ENCODE measurements at regions not wholly inside any gene's neighbourhood (a gene's known extent, or its start where the extent isn't known, plus 50 kb on each side); places are given as distances from the start of the nearest gene placed in this dataset.

DNA sequence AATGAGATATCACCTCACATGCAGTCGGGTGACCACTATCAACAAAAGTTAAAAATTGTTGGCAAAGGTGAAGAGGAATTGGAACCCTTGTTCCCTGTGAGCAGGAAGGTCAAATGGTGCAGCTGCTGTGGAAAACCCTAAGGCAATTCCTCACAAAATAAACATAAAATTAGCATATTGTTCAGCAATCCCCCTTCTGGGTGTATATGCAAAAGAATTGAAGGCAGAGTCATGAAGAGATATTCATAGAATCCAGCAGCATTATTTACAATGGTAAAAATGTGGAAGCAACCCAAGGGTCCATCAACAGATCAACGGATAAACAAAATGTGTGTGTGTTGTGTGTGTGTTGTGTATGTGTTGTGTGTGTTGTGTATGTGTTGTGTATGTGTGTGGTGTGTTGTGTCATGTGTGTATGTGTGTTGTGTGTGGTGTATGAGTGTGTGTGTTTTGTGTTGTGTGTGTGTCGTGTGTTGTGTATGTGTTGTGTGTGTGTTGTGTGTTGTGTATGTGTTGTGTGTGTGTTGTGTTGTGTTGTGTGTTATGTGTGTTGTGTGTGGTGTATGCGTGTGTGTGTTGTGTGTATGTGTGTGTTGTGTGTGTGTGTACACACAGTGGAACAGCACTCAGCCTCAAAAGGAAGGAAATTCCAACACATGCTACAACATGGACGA lies 245.1 kb downstream of the ERMARD start:
- TF ChIP-seq, protein P1, sequence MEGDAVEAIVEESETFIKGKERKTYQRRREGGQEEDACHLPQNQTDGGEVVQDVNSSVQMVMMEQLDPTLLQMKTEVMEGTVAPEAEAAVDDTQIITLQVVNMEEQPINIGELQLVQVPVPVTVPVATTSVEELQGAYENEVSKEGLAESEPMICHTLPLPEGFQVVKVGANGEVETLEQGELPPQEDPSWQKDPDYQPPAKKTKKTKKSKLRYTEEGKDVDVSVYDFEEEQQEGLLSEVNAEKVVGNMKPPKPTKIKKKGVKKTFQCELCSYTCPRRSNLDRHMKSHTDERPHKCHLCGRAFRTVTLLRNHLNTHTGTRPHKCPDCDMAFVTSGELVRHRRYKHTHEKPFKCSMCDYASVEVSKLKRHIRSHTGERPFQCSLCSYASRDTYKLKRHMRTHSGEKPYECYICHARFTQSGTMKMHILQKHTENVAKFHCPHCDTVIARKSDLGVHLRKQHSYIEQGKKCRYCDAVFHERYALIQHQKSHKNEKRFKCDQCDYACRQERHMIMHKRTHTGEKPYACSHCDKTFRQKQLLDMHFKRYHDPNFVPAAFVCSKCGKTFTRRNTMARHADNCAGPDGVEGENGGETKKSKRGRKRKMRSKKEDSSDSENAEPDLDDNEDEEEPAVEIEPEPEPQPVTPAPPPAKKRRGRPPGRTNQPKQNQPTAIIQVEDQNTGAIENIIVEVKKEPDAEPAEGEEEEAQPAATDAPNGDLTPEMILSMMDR (conservative IDR thresholded peaks at IDR 0.05) = no peak
- no peak for TF ChIP-seq ZFX (IDR thresholded peaks at IDR 0.05)
- no peak overlapping the region for H3K27ac ChIP-seq

DNA sequence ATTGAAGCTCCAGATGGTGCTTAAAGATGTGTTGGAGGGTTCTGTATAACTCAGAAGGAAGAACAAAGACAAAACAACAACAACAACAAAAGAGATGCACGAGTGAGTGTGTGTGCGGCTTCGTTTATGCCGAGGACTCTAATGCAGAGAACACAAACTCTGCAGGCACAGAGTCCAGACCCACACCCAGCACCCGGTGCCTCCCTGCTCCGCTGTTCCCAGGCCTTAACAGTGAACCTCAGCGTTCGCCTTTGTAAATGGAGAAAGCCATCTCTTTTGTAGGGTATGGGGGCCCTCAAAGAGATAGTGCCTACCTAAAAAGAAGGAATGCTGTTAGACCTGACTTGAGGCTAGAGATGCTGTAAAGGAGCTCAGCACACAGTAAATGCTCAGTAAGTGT lies 243.3 kb downstream of the ERMARD start:
- no peak for TF ChIP-seq ZFX (IDR thresholded peaks at IDR 0.05)
- TF ChIP-seq, protein P1 (conservative IDR thresholded peaks at IDR 0.05) = no peak

DNA sequence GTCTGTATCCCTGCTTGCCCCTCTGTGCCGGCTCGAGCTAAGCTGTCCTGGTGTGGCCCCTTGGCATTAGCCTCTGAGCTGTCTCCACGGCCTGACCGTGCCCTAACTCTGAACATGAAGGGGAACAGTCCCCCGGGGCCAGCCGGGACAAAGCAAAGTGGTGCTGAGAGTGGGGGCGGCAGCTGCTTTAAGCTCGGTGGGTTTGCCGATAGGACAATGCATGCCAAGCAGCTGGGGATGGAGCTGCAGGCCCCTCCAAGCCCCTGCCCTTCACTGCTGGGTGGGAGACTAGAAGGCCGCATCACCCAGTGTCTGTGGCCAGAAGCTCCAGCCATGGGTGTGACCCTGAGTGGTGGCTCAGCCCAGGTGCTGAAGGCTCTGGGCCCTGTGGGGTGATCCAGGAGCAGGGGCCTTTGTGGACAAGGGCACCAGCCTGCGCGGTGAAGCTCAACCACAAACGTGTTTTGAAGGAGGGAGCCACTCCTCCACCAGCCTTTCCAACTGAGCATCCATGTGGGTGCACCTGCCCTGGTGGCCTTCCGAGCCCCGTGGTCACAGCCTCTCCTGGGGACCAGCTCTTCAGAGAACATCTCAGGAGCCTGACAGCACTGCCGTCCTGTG lies 242.5 kb downstream of the ERMARD start:
- no peak overlapping the region for H3K27ac ChIP-seq
- no peak for TF ChIP-seq ZFX (IDR thresholded peaks at IDR 0.05)
- TF ChIP-seq, protein P1 (conservative IDR thresholded peaks at IDR 0.05) = no peak

More for the DNA sequence above, 243.3 kb downstream of the ERMARD start:
- no peak overlapping the region for H3K27ac ChIP-seq

DNA sequence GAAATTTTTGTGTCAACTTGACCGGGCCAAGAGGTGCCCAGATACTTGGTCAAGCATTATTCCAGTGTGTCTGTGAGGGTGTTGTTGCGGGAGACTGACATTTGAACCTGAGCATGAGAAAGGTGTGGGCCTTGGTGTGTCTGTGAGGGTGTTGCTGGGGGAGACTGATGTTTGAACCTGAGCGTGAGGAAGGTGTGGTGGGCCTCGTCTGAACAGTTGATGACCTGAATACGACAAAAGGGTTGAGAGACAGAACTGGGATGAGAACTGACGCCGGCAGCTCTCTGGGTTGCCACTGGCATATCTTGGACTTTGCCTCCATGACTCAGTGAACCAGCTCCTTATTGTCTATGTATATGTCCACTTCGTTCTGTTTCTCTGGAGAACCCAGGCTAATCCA lies 240.5 kb downstream of the ERMARD start:
- TF ChIP-seq, protein P1 (conservative IDR thresholded peaks at IDR 0.05) = no peak
- TF ChIP-seq ZFX (IDR thresholded peaks at IDR 0.05) = no peak
- H3K27ac ChIP-seq = no peak overlapping the region

DNA sequence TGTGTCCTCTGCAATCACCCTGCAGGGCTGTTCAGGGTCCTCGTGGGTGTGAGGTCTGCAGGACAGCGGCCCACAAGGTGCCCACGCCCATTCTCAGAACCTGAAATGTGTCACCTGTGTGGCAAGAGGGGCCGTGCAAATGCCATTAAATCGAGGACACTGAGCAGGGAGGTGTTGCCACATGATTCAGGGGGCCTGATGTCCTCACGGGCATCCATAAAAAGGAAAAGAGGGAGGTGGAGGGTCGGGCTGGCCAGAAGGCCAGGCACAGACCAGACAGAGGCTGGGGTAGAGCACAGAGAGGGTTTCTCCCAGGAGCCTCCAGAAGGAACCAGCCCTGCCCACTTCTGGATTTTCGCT lies 239.6 kb downstream of the ERMARD start:
- TF ChIP-seq, protein P1 (conservative IDR thresholded peaks at IDR 0.05) = no peak
- TF ChIP-seq ZFX (IDR thresholded peaks at IDR 0.05) = no peak
- H3K27ac ChIP-seq = no peak overlapping the region

DNA sequence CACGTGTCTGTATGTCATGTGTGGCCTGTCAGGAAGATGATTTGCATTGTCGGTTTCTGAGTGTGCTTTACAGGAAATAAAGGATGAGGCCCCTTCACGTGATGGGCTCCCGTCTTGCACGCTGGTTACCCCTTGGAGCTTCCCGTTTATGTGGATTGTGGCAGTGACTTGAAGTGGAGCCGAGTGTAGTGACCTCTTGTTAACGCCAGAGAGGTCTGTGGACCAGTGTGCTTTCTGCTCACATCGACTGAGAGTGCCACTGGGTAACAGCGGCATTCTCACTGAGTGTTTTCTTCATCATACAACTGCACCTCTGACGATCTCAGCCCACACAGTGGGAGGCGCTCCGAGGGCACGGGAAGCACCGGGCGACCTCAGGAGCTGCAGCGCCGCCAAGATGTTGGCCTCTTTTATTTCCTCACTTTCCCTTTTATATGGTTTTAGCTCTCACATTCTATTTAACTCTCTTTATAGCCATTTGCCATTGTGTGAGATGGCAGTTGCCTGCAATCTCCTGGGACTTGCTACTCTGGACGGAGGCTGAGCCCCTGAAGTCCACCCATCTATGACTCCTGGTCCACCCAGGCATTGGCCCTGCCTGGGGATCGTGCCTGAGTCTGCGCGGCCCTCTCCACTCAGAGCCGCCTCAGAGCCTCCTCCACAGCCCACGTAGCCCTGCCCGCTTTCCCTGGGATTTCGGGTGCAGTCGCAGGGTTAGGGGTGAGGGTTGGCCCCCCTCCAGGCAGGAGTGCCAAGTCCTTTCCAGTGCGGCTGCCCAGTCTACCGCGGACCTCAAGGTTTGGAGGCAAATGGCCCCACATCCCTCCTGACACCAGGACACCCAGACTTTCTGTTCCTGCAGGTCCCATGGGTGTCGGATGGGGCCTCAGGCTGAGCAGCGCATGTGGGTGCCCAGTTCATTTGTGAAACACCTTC lies 238.9 kb downstream of the ERMARD start:
- TF ChIP-seq, protein P1 (conservative IDR thresholded peaks at IDR 0.05) = no peak
- no peak for TF ChIP-seq ZFX (IDR thresholded peaks at IDR 0.05)
- no peak overlapping the region for H3K27ac ChIP-seq

DNA sequence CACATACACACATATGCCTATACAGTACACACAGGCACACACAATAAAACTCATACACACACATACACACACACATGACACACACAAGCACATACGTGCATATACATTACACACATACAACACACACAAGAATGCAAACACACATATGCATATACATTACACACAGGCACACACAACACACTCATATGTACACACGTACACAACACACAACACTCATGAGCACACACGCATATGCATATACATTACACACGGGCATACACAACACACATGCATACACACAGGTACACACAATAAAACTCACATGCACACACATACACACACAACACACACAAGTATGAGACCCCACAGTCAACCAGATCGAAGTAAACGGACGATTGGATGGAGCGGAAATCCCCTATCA lies 238.2 kb downstream of the ERMARD start:
- H3K27ac ChIP-seq = no peak overlapping the region
- TF ChIP-seq, protein P1 (conservative IDR thresholded peaks at IDR 0.05) = no peak
- TF ChIP-seq ZFX (IDR thresholded peaks at IDR 0.05) = no peak

Measured in C4-2B (cell line).